Right lobe of liver (tissue), 4 donors: ENCODE measurements at regions not wholly inside any gene's neighbourhood (a gene's known extent, or its start where the extent isn't known, plus 50 kb on each side); places are given as distances from the start of the nearest gene placed in this dataset.
"Not testable (repeated sequence)": the region's sequence is repeated elsewhere in the genome, so short reads cannot be mapped to it uniquely, and the experiment has no call there.

Experiments
- CTCF ChIP-seq, 4 donors: fragments of 200-600 bp in 3 of 4; fragments of 450-650 bp in 1 of 4; IDR thresholded peaks; one replicate each; pipeline versions ENCODE4 v1.5.1 to v1.8.0; 2016 to 2022; ENCODE audit warnings: antibody characterized with exemption in 4 of 4, mild to moderate bottlenecking in 2 of 4
- POLR2A ChIP-seq: fragments of 450-650 bp; IDR thresholded peaks from one replicate; pipeline ENCODE4 v1.6.1; 2017; ENCODE audit warnings: antibody characterized with exemption, mild to moderate bottlenecking
- donor health status: DM: no; HTN: no; CAD: no.
- donor health status: DM: no; HTN: no; CAD: no.
- donor health status: DM: no; HTN: yes; CAD: no.

GRCh38 chr1:146287881-146288280, 59.1 kb upstream of the NOTCH2NLA start:
- not testable (repeated sequence) for TF ChIP-seq POLR2A; CTCF (IDR thresholded peaks at IDR 0.05)
